K562 (cell line): ENCODE measurements at regions not wholly inside any gene's neighbourhood (a gene's known extent, or its start where the extent isn't known, plus 50 kb on each side); places are given as distances from the start of the nearest gene placed in this dataset.
"Not testable (repeated sequence)": the region's sequence is repeated elsewhere in the genome, so short reads cannot be mapped to it uniquely, and the experiment has no call there.

Experiments used
- ATAC-seq: fragments of 200-7000 bp; cut with Tn5 transposase; 3 replicates; pipeline ENCODE4 v1.9.1; 2020; ENCODE audit warnings: moderate library complexity
- BruUV-seq: library from RNA; stranded (reverse); fragments of 400-500 nt; replicated peaks from 2 replicates; lab custom pipeline; 2021; lab: Mats Ljungman, UMichigan
- CTCF ChIA-PET: fragments of 300-600 bp; formaldehyde crosslinking; extraction: SDS; loops from one replicate; lab custom pipeline; 2021; ENCODE audit warnings: low intra/inter-chr PET ratio; lab: Yijun Ruan, JAX
- POLR2A ChIA-PET: fragments of 300-600, 350-650 bp; sonication (Branson Sonifier 250); formaldehyde crosslinking; extraction: SDS; loops from one replicate; lab custom pipeline; 2021; ENCODE audit warnings: antibody characterized with exemption, inconsistent platforms; lab: Yijun Ruan, JAX
- DNase-seq, 4 experiments: peaks; one replicate each; pipeline versions ENCODE4 v3.0.0 to v3.0.0-alpha.2; 2011 to 2018; ENCODE audit warnings: low spot score in 3 of 4, mixed read lengths in 3 of 4; ENCODE audit errors: extremely low read depth in 1 of 4
- FAIRE-seq: peaks from 2 replicates; lab custom pipeline; 2011; peaks lifted over from hg19 to GRCh38; lab: Jason Lieb, UNC
- H2AFZ ChIP-seq: 2 replicates; pipeline ENCODE4 v1.6.0; 2011; ENCODE audit warnings: low read depth, low read length, control low read depth, inconsistent platforms
- H3K27ac ChIP-seq: fragments of 200-600 bp; 3 replicates; pipeline ENCODE4 v1.8.0; 2011; ENCODE audit warnings: low read depth, mild to moderate bottlenecking, control low read depth, inconsistent platforms, low read length, moderate library complexity, mixed read lengths; ENCODE audit errors: extremely low read depth
- H3K27me3 ChIP-seq, 2 experiments: fragments of 300-600 bp in 1 of 2; 2 replicates in 1 of 2; 3 replicates in 1 of 2; pipeline versions ENCODE4 v1.6.0 to v1.8.0; 2011; ENCODE audit warnings: inconsistent platforms in 2 of 2, low read length in 2 of 2, mild to moderate bottlenecking in 1 of 2, mixed read lengths in 1 of 2, moderate library complexity in 1 of 2; ENCODE audit not compliant: control insufficient read depth in 2 of 2, insufficient read depth in 2 of 2
- H3K36me3 ChIP-seq: fragments of 300-600 bp; 3 replicates; pipeline ENCODE4 v1.8.0; 2011; ENCODE audit warnings: mild to moderate bottlenecking, low read length, inconsistent platforms; ENCODE audit not compliant: control insufficient read depth, insufficient read depth
- H3K4me1 ChIP-seq, 2 experiments: fragments of 200-600 bp in 1 of 2; replicated peaks in 1 of 2; 2 replicates in 1 of 2; 3 replicates in 1 of 2; pipeline versions ENCODE4 v1.5.1 to v1.8.0; 2011; ENCODE audit warnings: inconsistent platforms in 2 of 2, low read length in 2 of 2, mild to moderate bottlenecking in 1 of 2, mixed read lengths in 1 of 2, moderate library complexity in 1 of 2; ENCODE audit not compliant: control insufficient read depth in 2 of 2, insufficient read depth in 2 of 2
- H3K4me2 ChIP-seq: 2 replicates; pipeline ENCODE4 v1.6.1; 2011; ENCODE audit warnings: low read length, control low read depth, inconsistent platforms, mixed read lengths; ENCODE audit not compliant: insufficient read depth
- H3K4me3 ChIP-seq: fragments of 200-600 bp; sonication (generic), shearing (Covaris generic); 2 replicates; pipeline ENCODE4 v1.5.1; 2016; ENCODE audit warnings: control low read depth, inconsistent platforms
- H3K79me2 ChIP-seq: fragments of 200-600 bp; 3 replicates; pipeline ENCODE4 v1.8.0; 2011; ENCODE audit warnings: low read length, inconsistent platforms; ENCODE audit not compliant: control insufficient read depth, insufficient read depth
- H3K9ac ChIP-seq, 2 experiments: 2 replicates each; pipeline versions ENCODE4 v1.6.0 to v1.6.1; 2011; ENCODE audit warnings: low read depth in 2 of 2, low read length in 2 of 2, control low read depth in 1 of 2, inconsistent platforms in 1 of 2, mild to moderate bottlenecking in 1 of 2, mixed read lengths in 1 of 2; ENCODE audit not compliant: insufficient read depth in 1 of 2
- H3K9me1 ChIP-seq: one replicate; pipeline ENCODE4 v1.6.0; 2011; ENCODE audit warnings: inconsistent platforms, mild to moderate bottlenecking, low read length, moderate library complexity; ENCODE audit not compliant: control insufficient read depth, insufficient read depth
- H3K9me3 ChIP-seq: replicated peaks from 2 replicates; pipeline ENCODE4 v1.5.1; 2011; ENCODE audit warnings: low read depth, low read length, inconsistent platforms; ENCODE audit not compliant: control insufficient read depth, insufficient read depth
- H4K20me1 ChIP-seq: replicated peaks from 2 replicates; pipeline ENCODE4 v1.6.1; 2011; ENCODE audit warnings: low read length, inconsistent platforms, mixed read lengths; ENCODE audit not compliant: control insufficient read depth, insufficient read depth
- CC2D1A ChIP-seq: fragments of 450-650 bp; IDR thresholded peaks from 2 replicates; pipeline ENCODE4 v1.6.1; 2017; ENCODE audit warnings: mild to moderate bottlenecking
- CHD4 ChIP-seq: fragments of 200-600 bp; sonication (generic); IDR thresholded peaks from 3 replicates; pipeline ENCODE4 v1.6.1; 2012; ENCODE audit warnings: low read depth, mild to moderate bottlenecking, mixed read lengths, low read length, inconsistent platforms; ENCODE audit not compliant: insufficient read depth, insufficient replicate concordance, poor library complexity, severe bottlenecking
- COPS2 ChIP-seq: fragments of 450-650 bp; conservative IDR thresholded peaks from 2 replicates; pipeline ENCODE4 v1.6.1; 2016; ENCODE audit warnings: mild to moderate bottlenecking, moderate library complexity
- FOXJ2 ChIP-seq: fragments of 200-800 bp; sonication (Bioruptor generic); IDR thresholded peaks from 2 replicates; pipeline ENCODE4 v1.6.1; 2016; ENCODE audit warnings: missing genetic modification characterization, missing compliant biosample characterization
- FUS ChIP-seq: fragments of 200-400 bp; formaldehyde crosslinking; optimal IDR thresholded peaks from 2 replicates; pipeline ENCODE3; 2017; ENCODE audit warnings: low read depth, low read length
- L3MBTL2 ChIP-seq: fragments of 450-650 bp; IDR thresholded peaks from 2 replicates; pipeline ENCODE4 v1.6.1; 2016; ENCODE audit warnings: mild to moderate bottlenecking, moderate library complexity
- MNT ChIP-seq, 2 experiments: fragments of 450-650 bp; conservative IDR thresholded peaks; 2 replicates each; pipeline ENCODE4 v1.6.1; 2017; ENCODE audit warnings: mild to moderate bottlenecking in 2 of 2, moderate library complexity in 2 of 2
- RBM22 ChIP-seq: fragments of 200-400 bp; formaldehyde crosslinking; IDR thresholded peaks from 2 replicates; pipeline ENCODE4 v1.6.1; 2018; ENCODE audit warnings: low read length, low read depth; ENCODE audit not compliant: poor library complexity, severe bottlenecking
- STAG1 ChIP-seq: sonication (generic); formaldehyde crosslinking; IDR thresholded peaks from 2 replicates; pipeline ENCODE4 v1.5.0; 2020; ENCODE audit warnings: missing genetic modification reagents, borderline replicate concordance
- THRAP3 ChIP-seq: fragments of 450-650 bp; IDR thresholded peaks from 2 replicates; pipeline ENCODE4 v1.6.1; 2016; ENCODE audit warnings: mild to moderate bottlenecking, inconsistent platforms, borderline replicate concordance
- ZNF830 ChIP-seq: fragments of 250-450 bp; sonication (Bioruptor Pico); IDR thresholded peaks from 2 replicates; pipeline ENCODE4 v1.5.0; 2021; ENCODE audit warnings: mild to moderate bottlenecking
- WGBS: fragments of 100-300 bp; shearing (Covaris generic); methylation state at CpG from one replicate; pipeline ENCODE4 v1.1.6; 2016; ENCODE audit warnings: low coverage, mixed read lengths; ENCODE audit not compliant: insufficient coverage; ENCODE audit errors: missing lambda C conversion rate; 5-methylcytosine and 5-hydroxymethylcytosine counted together
- in situ Hi-C: fragments of 300-500 bp; cut with MboI; formaldehyde crosslinking; loops from 4 replicates; pipeline ENCODE4 v1.15.0; 2018; ENCODE audit warnings: inconsistent platforms, mixed read lengths
- intact Hi-C: fragments of 100-400 bp; cut with micrococcal nuclease; formaldehyde crosslinking; loops from 2 replicates; pipeline ENCODE4 v1.14.2; 2022

GRCh38 chr6:151695156-151695555 lies 112.3 kb upstream of the ESR1 start:
- Histone ChIP-seq H2AFZ (no peak overlapping the region), H3K36me3 (no peaks in the 10 kb centered on the region), H3K4me1 (no peaks in the 10 kb centered on the region), H4K20me1 (no peaks in the 10 kb centered on the region), H3K9ac (no peak overlapping the region), H3K27ac (no peak overlapping the region), H3K9me1 (no peaks in the 10 kb centered on the region), H3K79me2 (no peaks in the 10 kb centered on the region), H3K4me3 (no peak overlapping the region), H3K9me3 (no peaks in the 10 kb centered on the region), H3K4me2 (no peak overlapping the region), H3K27me3 (no peaks in the 10 kb centered on the region)
- ChIA-PET POLR2A (no interaction called here), CTCF (no interaction called here)
- in situ Hi-C loops = no loop called here
- DNase-seq = no peak
- intact Hi-C loops = no loop called here
- no peak for TF ChIP-seq THRAP3
- no peak for TF ChIP-seq CC2D1A
- no peak for TF ChIP-seq FOXJ2 (tag)
- no peak for TF ChIP-seq COPS2
- no peak for TF ChIP-seq RBM22
- TF ChIP-seq FUS = no peak
- no peak for TF ChIP-seq CHD4
- TF ChIP-seq STAG1 (CRISPR knock-in tag) = no peak
- TF ChIP-seq ZNF830 (CRISPR knock-in tag) = no peak
- TF ChIP-seq L3MBTL2 = no peak
- TF ChIP-seq MNT (conservative IDR thresholded peaks at IDR 0.05) = no peak
- ATAC-seq = no peak
- FAIRE-seq = no peak
- no TSS peak for BruUV-seq

- H2AFZ ChIP-seq, H3K27ac ChIP-seq, H3K4me1 ChIP-seq, POLR2A ChIA-PET, DNase-seq, BruUV-seq, H3K27me3 ChIP-seq, in situ Hi-C loops, CTCF ChIA-PET, H3K9ac ChIP-seq, H3K4me2 ChIP-seq, H3K79me2 ChIP-seq, ATAC-seq, H3K36me3 ChIP-seq, intact Hi-C loops, H3K9me1 ChIP-seq, H4K20me1 ChIP-seq, H3K9me3 ChIP-seq, H3K4me3 ChIP-seq: not testable (repeated sequence)
- FAIRE-seq = peak; percentile 19
- WGBS = 0% methylated on average over 4 of the region's 4 CpGs
Measured at GRCh38 chr6:151696302-151696701, 111.2 kb upstream of the ESR1 start.
